ENCODE measurements at regions not wholly inside any gene's neighbourhood (a gene's known extent, or its start where the extent isn't known, plus 50 kb on each side); places are given as distances from the start of the nearest gene placed in this dataset.

- TF ChIP-seq CTCF (IDR thresholded peaks at IDR 0.05) (no peak), POLR2A (IDR thresholded peaks at IDR 0.05) (no peak)
Observed at GRCh38 chr13:107190065-107190464, 622.1 kb upstream of the ARGLU1 start.
